HG03196 (cell line): ENCODE measurements at regions not wholly inside any gene's neighbourhood (a gene's known extent, or its start where the extent isn't known, plus 50 kb on each side); places are given as distances from the start of the nearest gene placed in this dataset.

Source experiments
- ATAC-seq: cut with Tn5 transposase; IDR thresholded peaks from one replicate; pipeline ENCODE4 v1.9.1; 2021; ENCODE audit not compliant: unreplicated experiment

GRCh38 chr15:69652751-69653305 lies 200.2 kb downstream of the RPLP1 start:
- ATAC-seq = no peak

- ATAC-seq = no peak
Observed at GRCh38 chr15:69653306-69653705, 200.7 kb downstream of the RPLP1 start.

GRCh38 chr15:69653846-69654245 lies 201.2 kb downstream of the RPLP1 start:
- ATAC-seq = no peak

GRCh38 chr15:69656271-69657030 lies 203.8 kb downstream of the RPLP1 start:
- ATAC-seq = no peak

GRCh38 chr15:69657626-69658025 lies 205.0 kb downstream of the RPLP1 start:
- no peak for ATAC-seq

GRCh38 chr15:69658411-69658945 lies 205.9 kb downstream of the RPLP1 start:
- no peak for ATAC-seq

GRCh38 chr15:69659454-69660050 lies 206.9 kb downstream of the RPLP1 start:
- ATAC-seq = no peak

GRCh38 chr15:69660114-69660513 lies 207.5 kb downstream of the RPLP1 start:
- ATAC-seq = no peak

- no peak for ATAC-seq
Observed at GRCh38 chr15:69660658-69661405, 208.2 kb downstream of the RPLP1 start.

GRCh38 chr15:69661446-69661845 lies 208.8 kb downstream of the RPLP1 start:
- ATAC-seq = no peak

- ATAC-seq = no peak
Observed at GRCh38 chr15:69661871-69662644, 209.4 kb downstream of the RPLP1 start.

- ATAC-seq = no peak
Observed at GRCh38 chr15:69662645-69663000, 210.0 kb downstream of the RPLP1 start.

GRCh38 chr15:69663441-69663840 lies 210.8 kb downstream of the RPLP1 start:
- ATAC-seq = no peak

- ATAC-seq = no peak
Observed at GRCh38 chr15:69663982-69664381, 211.4 kb downstream of the RPLP1 start.

- no peak for ATAC-seq
Observed at GRCh38 chr15:69664572-69665571, 212.3 kb downstream of the RPLP1 start.

- no peak for ATAC-seq
Observed at GRCh38 chr15:69665641-69666111, 213.1 kb downstream of the RPLP1 start.

GRCh38 chr15:69666441-69666882 lies 213.8 kb downstream of the RPLP1 start:
- no peak for ATAC-seq

GRCh38 chr15:69666921-69667811 lies 214.5 kb downstream of the RPLP1 start:
- ATAC-seq = no peak
